ENCODE measurements at regions not wholly inside any gene's neighbourhood (a gene's known extent, or its start where the extent isn't known, plus 50 kb on each side); places are given as distances from the start of the nearest gene placed in this dataset.
"Not testable (repeated sequence)": the region's sequence is repeated elsewhere in the genome, so short reads cannot be mapped to it uniquely, and the experiment has no call there.

GRCh38 chr6:4677011-4677750 lies 99.0 kb upstream of the CDYL start:
- no peak for DNase-seq

GRCh38 chr6:4676016-4676415 lies 100.2 kb upstream of the CDYL start:
- DNase-seq: no peak

DNA sequence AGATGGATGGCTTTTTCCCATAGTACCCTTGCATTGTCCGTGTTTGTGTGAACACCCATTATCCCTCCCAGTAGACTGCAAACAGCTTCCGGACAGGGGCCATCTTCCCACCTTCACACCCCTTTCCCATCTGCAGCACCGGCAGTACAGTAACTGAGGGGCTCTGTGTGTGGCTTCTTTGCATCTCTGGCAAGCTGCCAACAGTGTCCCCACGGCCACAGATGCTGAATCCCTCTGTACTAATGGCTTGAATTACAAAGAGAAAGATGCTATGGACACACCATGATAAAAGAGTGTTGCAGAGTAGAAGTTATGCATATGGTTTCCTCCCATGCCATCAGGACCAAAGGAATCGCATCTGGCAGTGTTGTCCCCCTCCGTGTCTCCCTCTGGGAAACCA lies 101.1 kb upstream of the CDYL start:
- no peak for DNase-seq

DNA sequence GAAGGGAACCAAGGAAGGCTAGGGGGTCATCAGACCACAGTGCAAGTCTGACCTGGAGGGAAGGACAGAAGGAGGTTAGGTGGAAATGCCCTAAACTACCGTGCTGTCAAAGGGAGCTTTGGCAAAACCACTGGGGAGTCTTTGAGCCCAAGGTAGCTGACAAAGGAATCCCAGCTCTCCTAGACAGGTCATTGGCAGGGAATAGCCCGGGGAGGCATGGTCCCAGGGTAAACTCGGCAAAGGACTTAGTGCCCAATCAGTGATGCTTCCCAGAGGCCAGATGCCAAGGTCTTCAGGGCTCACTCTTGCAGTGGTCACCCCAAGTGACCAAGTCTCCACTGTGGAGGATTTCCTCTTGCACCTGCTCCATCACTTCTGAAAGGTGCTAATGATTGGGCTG lies 102.3 kb upstream of the CDYL start:
- DNase-seq: no peak

DNA sequence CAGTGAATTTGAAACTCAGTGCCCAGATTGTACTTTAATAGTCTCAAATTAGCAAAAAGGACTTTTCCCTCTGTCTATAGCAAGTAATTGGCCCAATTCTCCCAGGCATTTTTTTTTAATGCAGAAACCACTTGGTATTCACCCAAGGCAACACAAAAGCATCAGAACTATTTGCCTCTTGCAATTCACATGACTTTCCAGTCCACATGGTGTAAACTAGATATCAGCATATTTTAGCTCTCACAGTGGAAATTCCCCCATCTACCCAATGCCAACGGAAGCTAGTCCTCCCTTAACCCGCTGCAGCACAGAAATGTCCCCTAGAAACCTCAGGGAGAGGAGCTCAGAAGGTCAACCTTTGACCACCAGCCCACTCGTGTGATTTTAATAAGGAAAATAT lies 103.4 kb upstream of the CDYL start:
- DNase-seq: no peak

- no peak for DNase-seq
Observed at GRCh38 chr6:4671587-4672115, 104.6 kb upstream of the CDYL start.

GRCh38 chr6:4670824-4671409 lies 105.3 kb upstream of the CDYL start:
- DNase-seq: no peak

DNA sequence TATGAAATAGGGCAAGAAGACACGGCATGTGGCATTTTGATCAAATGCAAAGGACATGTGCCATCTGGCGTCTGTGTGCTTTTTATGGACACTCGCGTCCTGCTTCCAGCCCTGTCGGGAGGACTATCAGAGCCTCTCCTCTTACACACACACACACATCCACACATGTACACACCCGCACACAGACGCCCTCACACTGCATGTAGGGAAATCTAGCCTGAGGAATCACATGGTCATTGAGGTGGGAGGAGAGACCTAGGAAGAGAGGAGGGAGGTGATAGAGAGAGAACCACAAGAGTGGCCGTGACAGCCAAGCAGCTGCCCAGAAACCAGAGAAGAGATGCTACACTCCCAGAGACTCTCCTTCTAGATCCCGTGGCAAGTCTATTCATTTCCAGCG lies 105.9 kb upstream of the CDYL start:
- DNase-seq: no peak

- no peak for DNase-seq
Observed at GRCh38 chr6:4668271-4669179, 107.7 kb upstream of the CDYL start.

DNA sequence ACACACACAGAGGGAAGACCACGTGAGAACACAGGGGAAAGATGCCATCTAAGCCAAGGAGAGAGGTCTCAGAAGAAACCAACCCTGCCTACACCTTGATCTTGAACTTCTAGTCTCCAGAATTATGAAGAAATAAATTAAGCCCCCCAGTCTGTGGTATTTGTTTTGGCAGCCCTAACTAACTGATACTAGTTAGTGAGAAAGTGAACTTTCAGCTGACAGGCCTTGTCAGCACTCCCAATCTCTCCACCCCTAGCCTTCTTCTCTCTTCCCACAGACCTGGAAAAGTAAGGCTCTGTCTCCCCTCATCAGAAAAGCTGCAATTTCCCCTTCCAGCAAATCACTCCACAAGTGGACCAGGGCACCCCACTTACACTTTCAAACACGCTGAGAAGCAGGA lies 108.6 kb upstream of the CDYL start:
- DNase-seq: no peak

- DNase-seq: no peak
Observed at GRCh38 chr6:4666886-4667513, 109.2 kb upstream of the CDYL start.

GRCh38 chr6:4665489-4666417 lies 110.5 kb upstream of the CDYL start:
- DNase-seq: no peak

GRCh38 chr6:4664911-4665310 lies 111.3 kb upstream of the CDYL start:
- no peak for DNase-seq

GRCh38 chr6:4664117-4664626 lies 112.0 kb upstream of the CDYL start:
- peak; percentile 85 for DNase-seq

DNA sequence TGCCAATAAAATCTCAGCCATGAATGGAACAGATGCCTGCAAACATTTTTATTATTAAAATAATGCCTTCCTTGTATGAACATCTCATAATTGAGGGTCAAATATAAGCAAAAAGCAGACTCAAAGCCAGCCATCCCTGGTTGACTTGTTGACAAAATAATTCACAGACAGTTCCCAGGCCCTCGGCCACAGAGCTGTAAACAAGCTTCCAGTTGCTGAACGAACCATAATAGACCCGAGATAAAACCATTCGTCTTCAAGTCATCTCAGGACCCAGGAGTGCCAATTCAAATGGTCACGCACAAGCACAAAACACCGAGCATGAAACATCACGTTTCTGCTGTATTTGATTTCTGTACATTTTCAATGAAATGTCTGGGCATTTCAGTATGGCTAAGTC lies 113.3 kb upstream of the CDYL start:
- DNase-seq: no peak

GRCh38 chr6:4661391-4661790 lies 114.8 kb upstream of the CDYL start:
- DNase-seq: no peak

- no peak for DNase-seq
Observed at GRCh38 chr6:4660377-4661321, 115.6 kb upstream of the CDYL start.

DNA sequence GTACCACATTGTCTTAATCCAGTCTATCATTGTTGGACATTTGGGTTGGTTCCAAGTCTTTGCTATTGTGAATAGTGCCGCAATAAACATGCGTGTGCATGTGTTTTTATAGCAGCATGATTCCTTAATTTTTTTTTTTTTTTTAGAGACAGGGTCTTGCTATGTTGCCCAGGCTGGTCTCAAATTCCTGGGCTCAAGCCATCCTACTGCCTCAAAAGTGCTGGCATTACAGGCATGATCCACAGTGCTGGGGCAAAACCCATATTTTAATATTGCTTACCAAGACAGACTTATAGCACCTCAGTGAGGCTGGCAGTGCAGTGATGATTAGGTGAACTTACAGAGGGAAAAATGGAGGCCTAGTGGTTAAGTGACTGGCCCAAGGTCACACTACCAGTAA lies 116.5 kb upstream of the CDYL start:
- DNase-seq: not testable (repeated sequence)

- DNase-seq: no peak
Observed at GRCh38 chr6:4658486-4658885, 117.7 kb upstream of the CDYL start.

DNA sequence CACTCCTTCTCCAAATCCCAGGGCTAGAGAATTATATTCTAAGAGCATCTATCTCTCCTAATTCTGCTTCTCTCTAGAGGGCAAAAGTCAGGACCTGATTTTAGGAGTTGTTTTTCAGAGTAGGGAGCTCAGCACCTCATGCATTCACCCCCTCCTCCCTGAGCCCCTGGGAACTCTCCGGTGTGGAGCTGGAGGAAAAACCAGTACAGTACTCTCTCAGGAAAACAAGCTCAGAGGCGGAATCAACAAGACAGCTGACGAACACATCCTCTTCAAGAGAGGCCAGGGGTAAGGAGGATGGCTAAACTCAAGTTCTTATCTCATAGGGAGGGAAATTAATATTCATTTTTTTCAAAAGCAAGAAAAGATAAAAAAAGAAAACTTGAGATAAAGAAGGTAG lies 120.1 kb upstream of the CDYL start:
- no peak for DNase-seq

All from hindlimb muscle (tissue), 1 donor.